ENCODE measurements at regions not wholly inside any gene's neighbourhood (a gene's known extent, or its start where the extent isn't known, plus 50 kb on each side); places are given as distances from the start of the nearest gene placed in this dataset.
A peak's percentile ranks its signal among the peaks of the same experiment; 100 is the strongest.

- Mint-ChIP-seq H3K4me3 (no peak overlapping the region), H3K36me3 (ENCODE audit: low read depth) (peaks cover 10% of the 10 kb centered on the region), H3K9me3 (peaks cover 11% of the 10 kb centered on the region), H3K27ac (ENCODE audit: unreplicated experiment) (no peak overlapping the region), H3K27me3 (ENCODE audit: low read depth) (no peaks in the 10 kb centered on the region), H3K4me1 (peaks cover 9% of the 10 kb centered on the region)
- no peak for DNase-seq (ENCODE audit: low read depth, low spot score)
- no peak for TF ChIP-seq CTCF (conservative IDR thresholded peaks at IDR 0.05)
Measured at GRCh38 chr13:40309881-40310280, 356.6 kb downstream of the FOXO1 start.

GRCh38 chr13:40311356-40312101, 354.9 kb downstream of the FOXO1 start:
- peaks cover 9% of the 10 kb centered on the region for H3K4me1 Mint-ChIP-seq
- peaks cover 3% of the 10 kb centered on the region for H3K36me3 Mint-ChIP-seq (ENCODE audit: low read depth)
- DNase-seq (ENCODE audit: low read depth, low spot score), result no peak
- no peak overlapping the region for H3K4me3 Mint-ChIP-seq
- no peak overlapping the region for H3K27ac Mint-ChIP-seq (ENCODE audit: unreplicated experiment)
- no peak for TF ChIP-seq CTCF (conservative IDR thresholded peaks at IDR 0.05)
- H3K9me3 Mint-ChIP-seq, result peaks cover 7% of the 10 kb centered on the region
- no peaks in the 10 kb centered on the region for H3K27me3 Mint-ChIP-seq (ENCODE audit: low read depth)

- Mint-ChIP-seq H3K4me3 (no peak overlapping the region), H3K36me3 (ENCODE audit: low read depth) (no peaks in the 10 kb centered on the region), H3K4me1 (peaks cover 9% of the 10 kb centered on the region), H3K27ac (ENCODE audit: unreplicated experiment) (peak overlapping the region; percentile 2), H3K27me3 (ENCODE audit: low read depth) (no peaks in the 10 kb centered on the region), H3K9me3 (no peaks in the 10 kb centered on the region)
- no peak for TF ChIP-seq CTCF (conservative IDR thresholded peaks at IDR 0.05)
- DNase-seq (ENCODE audit: low read depth, low spot score), result no peak
Measured at GRCh38 chr13:40313269-40314200, 352.9 kb downstream of the FOXO1 start.

- Mint-ChIP-seq H3K4me3 (no peak overlapping the region), H3K4me1 (peaks cover 9% of the 10 kb centered on the region), H3K9me3 (no peaks in the 10 kb centered on the region), H3K27me3 (ENCODE audit: low read depth) (no peaks in the 10 kb centered on the region), H3K27ac (ENCODE audit: unreplicated experiment) (no peak overlapping the region), H3K36me3 (ENCODE audit: low read depth) (no peaks in the 10 kb centered on the region)
- no peak for TF ChIP-seq CTCF (conservative IDR thresholded peaks at IDR 0.05)
- no peak for DNase-seq (ENCODE audit: low read depth, low spot score)
Measured at GRCh38 chr13:40315416-40316064, 350.9 kb downstream of the FOXO1 start.

GRCh38 chr13:40316301-40316700, 350.1 kb downstream of the FOXO1 start:
- no peak for TF ChIP-seq CTCF (conservative IDR thresholded peaks at IDR 0.05)
- peaks cover 9% of the 10 kb centered on the region for H3K4me1 Mint-ChIP-seq
- peak overlapping the region; percentile 1 for H3K27ac Mint-ChIP-seq (ENCODE audit: unreplicated experiment)
- no peaks in the 10 kb centered on the region for H3K36me3 Mint-ChIP-seq (ENCODE audit: low read depth)
- DNase-seq (ENCODE audit: low read depth, low spot score), result no peak
- H3K4me3 Mint-ChIP-seq, result no peak overlapping the region
- no peaks in the 10 kb centered on the region for H3K27me3 Mint-ChIP-seq (ENCODE audit: low read depth)
- no peaks in the 10 kb centered on the region for H3K9me3 Mint-ChIP-seq

All from neural crest cell (in vitro differentiated cells).